OCI-M2 (cell line): ENCODE measurements at regions not wholly inside any gene's neighbourhood (a gene's known extent, or its start where the extent isn't known, plus 50 kb on each side); places are given as distances from the start of the nearest gene placed in this dataset.
"Not testable (repeated sequence)": the region's sequence is repeated elsewhere in the genome, so short reads cannot be mapped to it uniquely, and the experiment has no call there.

Experiments
- DNase-seq: peaks from one replicate; lab custom pipeline; 2025; ENCODE audit not compliant: unreplicated experiment; lab: John Stamatoyannopoulos, UW

GRCh38 chr9:28423255-28423654, 850.0 kb upstream of the C9orf72 start:
- DNase-seq, result no peak

DNA sequence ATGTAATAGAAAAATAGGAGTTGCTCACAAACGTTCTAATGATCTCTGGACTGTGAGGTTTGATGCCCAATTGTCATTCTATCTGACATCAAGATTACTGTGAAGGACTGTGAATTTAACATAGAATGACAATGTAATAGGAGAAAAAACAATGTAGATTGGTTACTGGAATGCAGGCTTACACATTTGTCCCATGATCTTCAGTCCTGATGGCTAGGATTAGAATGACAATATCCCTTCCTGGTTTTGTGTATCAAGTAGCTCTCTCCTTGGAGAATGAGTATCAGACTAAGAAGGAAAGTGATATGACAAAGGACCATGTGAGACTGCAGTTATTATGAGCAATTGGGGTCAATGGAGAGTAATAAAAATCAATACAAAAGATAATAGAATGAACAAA, 862.2 kb upstream of the C9orf72 start:
- DNase-seq, result no peak

GRCh38 chr9:28439688-28440087, 866.4 kb upstream of the C9orf72 start:
- no peak for DNase-seq

- DNase-seq, result no peak
Observed at GRCh38 chr9:28443461-28443860, 870.2 kb upstream of the C9orf72 start.

DNA sequence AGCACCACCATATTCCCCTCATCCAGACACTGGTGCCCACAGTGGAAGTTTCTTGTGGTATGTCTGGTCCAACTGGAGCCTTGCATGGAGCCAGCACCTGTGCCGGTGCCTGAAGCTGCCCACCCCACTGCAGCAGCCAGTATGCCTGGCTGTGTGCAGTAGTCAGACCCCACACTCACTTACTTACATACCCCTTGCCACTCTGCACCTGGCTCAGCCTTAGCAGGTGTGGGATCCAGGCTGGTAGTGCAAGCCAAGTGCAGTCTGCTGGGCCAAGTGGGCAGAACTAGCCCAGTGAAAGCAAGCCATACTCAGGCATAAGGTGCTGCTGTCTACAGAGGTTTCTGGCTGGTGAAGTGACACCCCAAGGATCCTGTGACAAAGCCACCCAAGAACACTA, 871.4 kb upstream of the C9orf72 start:
- no peak for DNase-seq

GRCh38 chr9:28445211-28445610, 871.9 kb upstream of the C9orf72 start:
- DNase-seq, result no peak

DNA sequence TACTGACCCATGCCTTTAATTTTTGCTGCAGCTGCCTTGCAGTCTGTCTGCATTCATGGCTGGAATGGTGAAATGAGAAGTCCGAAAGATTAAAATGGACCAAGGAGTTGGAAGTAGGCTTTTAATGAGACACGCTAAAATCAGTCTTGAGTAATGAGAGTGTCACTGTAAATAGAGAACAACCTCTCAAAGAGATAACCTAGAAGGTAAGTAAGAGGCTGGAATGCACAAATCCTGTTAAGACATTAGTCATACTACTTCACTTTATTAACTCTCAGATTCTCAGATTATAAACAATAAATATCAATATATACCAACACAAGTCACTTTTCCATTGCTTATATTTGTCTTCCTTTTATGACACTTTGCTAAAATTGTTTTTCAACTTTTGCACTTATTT, 880.6 kb upstream of the C9orf72 start:
- DNase-seq, result no peak

DNA sequence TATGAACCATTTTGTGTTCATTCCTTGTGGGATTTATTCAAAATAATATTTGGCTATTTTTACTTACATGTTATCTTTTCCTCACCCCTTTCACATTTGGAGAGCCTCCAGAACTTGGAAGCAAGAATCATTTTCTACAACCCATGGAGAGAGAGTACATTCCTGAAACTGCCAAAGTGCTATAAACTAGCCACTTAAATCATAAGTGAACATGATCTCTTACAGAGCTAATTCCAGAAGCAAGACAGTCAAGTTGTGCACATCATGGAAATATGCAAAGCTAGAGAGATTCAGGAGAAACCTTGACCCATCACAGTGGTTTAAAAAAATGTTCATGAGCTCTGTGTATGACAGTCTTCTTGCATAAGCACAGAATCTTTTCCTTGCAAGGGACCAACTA, 883.6 kb upstream of the C9orf72 start:
- no peak for DNase-seq

DNA sequence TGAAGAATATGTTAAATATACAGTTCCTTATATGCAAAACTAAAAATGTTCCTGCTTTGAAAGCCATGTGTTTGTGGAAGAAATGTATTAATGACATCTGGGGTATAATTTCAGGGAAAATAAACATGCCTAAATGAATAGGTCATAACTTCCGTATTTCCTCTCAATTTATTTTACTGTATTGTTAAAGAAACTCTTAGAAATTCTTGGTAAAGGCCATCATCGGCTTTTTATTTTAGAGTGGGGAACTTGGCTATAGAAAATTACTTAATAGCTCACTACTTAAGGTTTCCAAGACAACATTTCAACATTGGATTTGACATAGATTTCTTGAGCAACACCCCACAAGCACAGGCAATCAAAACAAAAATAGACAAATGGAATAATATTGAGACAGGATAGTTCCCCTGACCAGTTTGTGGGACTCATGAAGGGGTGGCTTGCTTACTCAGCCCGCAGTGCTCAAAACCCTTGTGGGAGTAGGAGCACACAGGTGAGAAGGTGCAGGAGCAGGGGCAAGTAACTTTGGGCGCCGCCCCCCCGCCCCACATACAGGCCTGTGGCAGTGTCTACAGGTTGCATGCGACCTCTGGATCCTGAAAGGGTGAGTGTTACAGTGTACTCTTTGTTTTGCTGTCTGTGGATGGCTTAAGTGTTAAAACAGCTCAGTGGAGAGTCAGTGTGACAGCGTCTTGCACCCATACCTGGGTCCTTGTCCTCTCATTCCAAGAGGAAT, 891.4 kb upstream of the C9orf72 start:
- DNase-seq, result no peak

DNA sequence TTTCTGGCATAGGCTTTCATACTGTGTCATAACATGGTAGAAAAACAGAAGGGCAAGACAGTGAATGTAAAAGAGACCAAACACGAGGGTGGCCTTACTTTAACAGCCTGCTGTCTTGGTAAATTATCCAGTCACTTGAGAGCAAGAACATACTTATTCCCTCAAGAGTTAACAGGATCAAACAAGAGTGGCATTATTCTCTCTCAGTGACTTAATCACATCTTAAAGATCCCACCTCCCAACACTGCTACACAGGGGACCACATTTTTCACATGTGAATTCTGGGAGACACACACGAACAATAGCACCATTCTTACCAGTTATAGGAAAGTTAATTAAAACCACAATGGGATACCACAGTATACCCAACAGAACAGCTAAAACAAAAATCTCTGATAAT, 898.0 kb upstream of the C9orf72 start:
- no peak for DNase-seq

DNA sequence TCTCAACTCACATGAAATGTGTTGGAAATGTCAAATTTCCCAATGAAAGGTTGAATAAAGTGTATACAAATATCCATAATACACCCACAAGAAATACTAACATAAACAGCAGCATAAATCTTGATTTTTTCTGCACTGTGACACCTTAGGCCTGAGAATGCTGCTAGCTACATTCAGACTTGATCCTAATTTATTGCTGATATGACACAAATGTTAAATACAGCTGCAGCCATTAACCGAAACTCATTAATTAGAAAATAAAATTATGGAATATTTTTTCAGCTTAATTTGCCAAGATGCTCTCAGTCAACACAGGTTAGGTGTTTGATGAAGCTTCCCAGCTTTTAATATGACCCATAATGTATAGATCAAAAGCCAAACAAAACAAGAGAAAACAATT, 914.3 kb upstream of the C9orf72 start:
- no peak for DNase-seq

DNA sequence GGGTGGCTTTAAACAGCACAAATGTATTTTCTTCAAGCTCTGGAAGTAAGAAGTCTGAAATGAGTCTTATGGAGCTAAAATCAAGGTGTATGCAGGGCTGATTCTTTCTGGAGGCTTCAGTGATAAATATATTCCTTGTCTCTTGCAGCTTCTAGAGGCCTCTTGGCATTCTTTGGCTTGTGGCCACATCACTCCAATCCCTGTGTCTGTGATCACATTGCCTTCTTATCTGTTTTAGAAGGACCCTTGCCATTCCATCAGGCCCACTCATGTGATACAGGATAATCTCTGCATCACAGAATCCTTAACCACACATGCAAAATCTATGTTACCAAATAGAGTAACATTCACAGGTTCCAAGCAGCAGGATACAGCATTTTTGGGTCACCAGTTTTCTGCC, 917.8 kb upstream of the C9orf72 start:
- no peak for DNase-seq

- DNase-seq, result not testable (repeated sequence)
Observed at GRCh38 chr9:28498168-28498567, 924.9 kb upstream of the C9orf72 start.

- DNase-seq, result no peak
Observed at GRCh38 chr9:28502189-28502588, 928.9 kb upstream of the C9orf72 start.

- DNase-seq, result no peak
Observed at GRCh38 chr9:28502741-28503140, 929.5 kb upstream of the C9orf72 start.

DNA sequence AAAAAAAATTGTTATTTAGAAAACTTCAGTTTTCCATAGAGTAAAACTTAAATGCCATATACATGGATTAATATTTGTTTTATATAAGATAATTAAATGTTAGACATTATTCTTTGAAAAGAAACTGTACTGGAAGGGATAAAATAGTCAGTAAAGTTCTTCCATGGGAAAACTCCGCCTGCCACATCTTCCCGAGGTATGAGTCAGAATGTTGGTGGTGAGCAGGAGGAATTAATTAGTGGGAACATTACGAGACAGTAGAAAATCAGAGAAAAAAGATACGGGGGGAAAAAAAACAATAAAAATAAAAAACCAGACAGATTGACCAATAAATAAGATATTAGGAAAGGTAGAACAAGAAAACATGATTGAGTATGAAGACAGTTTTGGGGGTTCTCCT, 930.3 kb upstream of the C9orf72 start:
- no peak for DNase-seq

DNA sequence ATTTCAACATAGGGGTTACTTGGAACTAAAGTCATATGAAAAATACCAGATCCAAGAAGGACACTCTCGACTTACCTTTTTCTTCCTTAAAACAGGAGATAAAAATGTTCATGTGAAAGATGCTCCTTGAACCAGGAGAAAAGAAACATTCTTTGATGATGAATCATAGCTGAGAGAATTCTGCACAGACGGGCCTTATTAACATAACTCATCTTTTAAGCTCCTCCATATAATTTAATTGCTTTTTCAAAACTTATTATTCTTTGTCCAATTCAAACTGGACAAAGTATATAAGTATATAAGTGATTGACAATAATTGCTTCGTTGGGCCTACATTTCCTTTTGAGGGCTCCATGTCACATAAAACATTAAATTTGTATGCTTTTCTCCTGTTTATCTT, 945.2 kb upstream of the C9orf72 start:
- DNase-seq, result no peak

DNA sequence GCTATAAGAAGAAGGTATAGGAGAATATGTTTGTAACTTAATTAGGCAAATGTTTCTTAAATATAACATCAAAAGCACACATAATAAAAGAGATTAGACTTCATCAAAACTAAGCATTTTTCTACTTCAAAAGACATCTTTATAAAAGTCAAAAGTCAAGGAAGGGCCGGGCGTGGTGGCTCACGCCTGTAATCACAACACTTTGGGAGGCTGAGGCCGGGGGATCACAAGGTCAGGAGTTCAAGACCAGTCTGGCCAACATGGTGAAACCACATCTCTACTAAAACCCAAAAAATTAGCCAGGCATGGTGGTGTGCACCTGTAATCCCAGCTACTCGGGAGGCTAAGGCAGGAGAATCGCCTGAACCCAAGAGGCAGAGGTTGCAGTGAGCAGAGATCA, 951.0 kb upstream of the C9orf72 start:
- not testable (repeated sequence) for DNase-seq

DNA sequence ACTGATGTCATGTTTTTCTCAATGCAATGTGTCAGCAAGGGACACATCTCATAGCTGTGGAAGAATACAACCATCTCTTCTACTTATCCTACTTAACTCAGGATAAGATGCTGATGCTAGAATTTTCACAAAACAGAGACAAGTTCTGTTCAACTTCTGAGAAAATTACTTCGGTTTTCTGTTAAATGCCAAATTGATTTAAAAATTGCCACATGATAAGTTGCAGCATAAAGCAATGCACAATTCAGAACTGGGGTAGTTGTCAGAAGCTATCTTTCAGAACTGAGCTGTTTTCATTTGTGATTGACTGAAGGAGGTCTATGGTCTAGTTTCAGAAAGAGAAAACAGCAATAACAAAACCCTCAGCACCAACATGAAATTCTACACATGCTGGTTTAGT, 954.8 kb upstream of the C9orf72 start:
- no peak for DNase-seq

- DNase-seq, result no peak
Observed at GRCh38 chr9:28538132-28538531, 964.9 kb upstream of the C9orf72 start.

GRCh38 chr9:28539434-28540070, 966.3 kb upstream of the C9orf72 start:
- no peak for DNase-seq

DNA sequence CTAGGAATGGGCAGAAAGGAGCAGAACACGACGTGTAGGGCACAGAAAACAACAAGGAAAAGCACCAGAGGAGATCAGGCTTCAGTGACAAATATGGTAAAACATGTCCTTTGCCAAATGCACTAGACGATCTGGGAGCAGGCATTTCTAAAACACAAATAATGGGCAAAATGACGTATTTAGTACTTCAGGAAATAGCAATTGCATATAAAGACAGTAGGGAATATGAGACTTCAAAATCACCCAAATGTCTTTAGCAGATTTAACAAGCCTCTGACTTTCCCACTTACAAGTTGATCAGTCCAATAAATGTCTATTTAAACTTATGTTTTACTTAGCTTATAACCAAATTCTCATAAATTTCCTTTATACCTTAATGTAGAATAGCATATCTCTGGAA, 969.6 kb upstream of the C9orf72 start:
- no peak for DNase-seq

DNA sequence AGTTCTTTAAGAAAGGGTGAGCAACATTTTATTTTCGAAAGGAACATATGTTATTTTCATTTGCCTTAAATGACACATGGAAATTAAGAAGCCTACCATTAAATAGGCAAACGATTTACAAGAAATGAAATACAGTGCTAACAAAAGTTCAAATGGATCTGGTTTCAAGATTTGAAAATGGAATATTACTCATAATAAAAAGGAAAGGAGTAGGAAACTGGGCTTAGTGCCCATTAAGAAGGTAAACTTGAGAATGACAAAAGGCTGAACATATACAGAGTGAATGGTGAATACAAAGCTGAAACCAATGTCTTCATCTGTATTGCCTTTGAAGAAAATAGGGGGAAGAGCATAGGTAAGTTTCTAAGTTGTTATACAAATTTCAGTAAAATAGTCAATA, 974.2 kb upstream of the C9orf72 start:
- DNase-seq, result no peak
